NCI-H82 treated with DMSO at 0.1 percent for 48 hours (cell line): ENCODE measurements at regions not wholly inside any gene's neighbourhood (a gene's known extent, or its start where the extent isn't known, plus 50 kb on each side); places are given as distances from the start of the nearest gene placed in this dataset.

ENCODE experiments used
- DNase-seq: peaks from one replicate; lab custom pipeline; 2025; ENCODE audit not compliant: unreplicated experiment; lab: John Stamatoyannopoulos, UW

DNA sequence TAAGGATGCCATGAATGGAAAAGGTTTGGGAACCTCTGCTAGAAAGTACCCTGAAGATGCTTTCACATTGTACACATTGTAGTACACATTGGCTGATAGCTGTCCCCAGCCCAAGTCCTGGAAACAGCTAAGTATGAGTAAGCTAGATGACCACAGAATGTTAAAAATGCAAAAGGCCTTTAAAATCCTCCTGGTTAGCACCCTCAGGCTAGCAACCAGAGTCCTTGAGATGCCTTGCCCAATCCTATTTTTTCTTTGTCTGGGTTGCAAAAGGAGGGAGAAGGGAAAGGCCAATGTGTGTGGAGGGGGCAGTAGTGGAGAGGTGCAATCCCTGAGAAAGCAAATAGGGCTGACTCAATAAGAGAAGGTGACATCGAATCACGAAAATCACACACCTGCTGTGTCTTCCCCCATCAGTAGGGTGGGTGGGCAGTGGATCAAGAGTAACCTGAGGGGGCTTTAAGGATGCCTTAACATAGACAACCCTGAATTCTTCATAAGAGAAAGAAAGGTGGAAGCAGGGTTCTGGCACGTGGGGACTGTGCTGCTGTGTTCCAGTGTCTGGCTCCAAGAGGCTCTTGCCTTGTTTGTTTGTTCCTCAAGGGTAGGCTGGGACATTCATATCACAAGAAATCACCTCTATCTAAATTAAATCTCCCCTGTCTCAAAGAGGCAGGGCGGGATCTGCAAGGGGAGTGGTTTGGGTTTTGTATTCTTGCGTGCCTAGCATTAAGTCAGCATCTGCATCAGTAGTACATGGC, 266.2 kb upstream of the PLXNA2 start:
- DNase-seq = no peak

DNA sequence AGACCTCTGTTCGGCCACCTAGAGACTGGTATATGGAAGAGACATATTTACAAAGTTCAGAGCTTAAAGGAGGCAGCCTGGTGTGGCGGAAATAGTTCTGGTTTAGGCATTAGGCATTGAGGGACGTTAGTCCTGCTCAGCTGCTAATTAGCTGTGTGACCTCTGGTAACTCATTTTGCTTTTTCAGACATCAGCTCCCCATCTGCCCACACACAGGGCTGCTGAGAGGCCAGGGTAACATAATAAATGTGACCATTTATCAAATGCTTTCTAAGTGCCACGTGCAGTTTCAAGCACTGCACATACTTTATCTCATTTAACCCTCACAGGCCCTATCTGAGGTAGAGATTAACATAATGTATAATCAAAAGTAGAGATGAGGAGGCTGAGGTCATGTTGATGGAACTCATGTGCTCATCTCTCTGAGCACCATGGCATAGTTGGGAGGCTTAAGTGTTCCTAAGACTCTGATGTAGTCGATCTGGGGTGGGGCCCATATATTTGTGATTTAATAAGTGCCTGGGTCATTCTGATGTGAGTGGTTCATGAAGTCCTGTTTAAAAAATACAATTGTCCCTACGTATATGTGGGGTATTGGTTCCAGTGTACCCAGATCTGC, 267.2 kb upstream of the PLXNA2 start:
- no peak for DNase-seq

GRCh38 chr1:208513799-208514198, 269.6 kb upstream of the PLXNA2 start:
- no peak for DNase-seq

GRCh38 chr1:208515129-208515528, 270.9 kb upstream of the PLXNA2 start:
- no peak for DNase-seq

DNA sequence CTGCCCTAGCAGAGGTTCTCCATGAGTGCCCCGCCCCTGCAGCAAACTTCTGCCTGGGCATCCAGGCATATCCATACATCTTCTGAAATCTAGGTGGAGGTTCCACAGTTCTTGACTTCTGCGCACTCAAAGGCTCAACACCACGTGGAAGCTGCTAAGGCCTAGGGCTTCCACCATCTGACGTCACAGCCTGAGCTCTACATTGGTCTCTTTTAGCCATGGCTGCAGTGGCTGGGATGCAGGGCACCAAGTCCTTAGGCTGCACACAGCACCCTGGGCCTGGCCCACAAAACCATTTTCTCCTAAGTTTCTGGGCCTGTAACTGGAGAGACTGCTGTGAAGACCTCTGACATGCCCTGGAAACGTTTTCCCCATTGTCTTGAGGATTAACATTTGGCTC, 272.6 kb upstream of the PLXNA2 start:
- no peak for DNase-seq

GRCh38 chr1:208520438-208521099, 276.4 kb upstream of the PLXNA2 start:
- no peak for DNase-seq

DNA sequence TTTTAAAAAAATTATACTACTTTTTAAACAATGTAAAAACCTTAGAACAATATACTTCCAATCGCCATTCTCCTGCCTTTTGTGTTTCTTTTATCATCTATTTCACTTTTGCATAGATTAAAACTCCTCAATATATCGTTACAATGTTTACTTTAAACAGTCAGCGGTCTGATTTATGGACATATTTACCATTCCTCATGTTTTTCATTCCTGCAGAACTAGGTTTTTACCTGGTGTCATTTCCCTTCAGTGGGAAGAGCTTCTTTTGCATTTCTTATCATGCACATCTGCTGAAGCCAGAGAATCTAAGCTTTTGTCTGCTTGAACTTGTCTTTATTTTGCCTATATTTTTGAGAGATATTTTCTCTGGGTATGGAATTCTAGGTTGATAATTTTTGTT, 277.4 kb upstream of the PLXNA2 start:
- no peak for DNase-seq

GRCh38 chr1:208523007-208523406, 278.8 kb upstream of the PLXNA2 start:
- no peak for DNase-seq

DNA sequence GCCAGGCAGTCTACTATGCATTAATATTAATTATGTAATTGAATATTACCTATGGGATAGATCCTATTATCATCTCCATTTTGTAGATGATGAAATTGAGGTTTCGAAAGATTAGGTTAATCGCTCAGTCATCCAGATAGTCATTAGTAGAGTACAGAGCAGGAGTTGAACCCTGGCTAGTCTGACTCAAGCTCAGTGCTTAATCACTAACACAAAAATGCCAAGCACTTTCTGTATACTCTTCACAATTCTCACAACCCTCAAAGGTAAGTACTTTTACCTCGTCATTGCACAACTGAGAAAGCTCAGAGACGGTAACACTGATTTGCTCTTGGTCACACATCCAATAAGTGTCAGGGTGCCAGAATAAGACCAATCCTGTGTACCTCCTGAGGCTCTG, 280.2 kb upstream of the PLXNA2 start:
- DNase-seq = no peak

DNA sequence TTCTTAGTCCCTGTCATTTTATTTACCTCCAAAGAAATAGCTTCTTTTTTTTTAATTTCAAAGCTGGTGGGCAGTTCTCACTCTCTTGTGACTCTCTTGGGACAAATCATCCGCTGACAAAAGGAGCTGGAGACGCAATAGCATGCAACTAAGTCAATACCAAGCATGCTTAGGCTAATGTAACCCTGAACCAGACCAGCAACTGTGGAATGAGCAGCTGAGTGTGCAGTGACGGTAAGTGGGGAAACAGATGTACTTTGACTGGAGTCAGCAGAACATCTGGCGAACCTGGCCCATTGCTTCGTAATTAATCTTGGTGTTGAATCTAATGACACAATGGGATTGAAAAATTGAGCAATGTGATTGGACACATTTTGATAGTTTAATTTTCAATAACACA, 280.7 kb upstream of the PLXNA2 start:
- DNase-seq = no peak

DNA sequence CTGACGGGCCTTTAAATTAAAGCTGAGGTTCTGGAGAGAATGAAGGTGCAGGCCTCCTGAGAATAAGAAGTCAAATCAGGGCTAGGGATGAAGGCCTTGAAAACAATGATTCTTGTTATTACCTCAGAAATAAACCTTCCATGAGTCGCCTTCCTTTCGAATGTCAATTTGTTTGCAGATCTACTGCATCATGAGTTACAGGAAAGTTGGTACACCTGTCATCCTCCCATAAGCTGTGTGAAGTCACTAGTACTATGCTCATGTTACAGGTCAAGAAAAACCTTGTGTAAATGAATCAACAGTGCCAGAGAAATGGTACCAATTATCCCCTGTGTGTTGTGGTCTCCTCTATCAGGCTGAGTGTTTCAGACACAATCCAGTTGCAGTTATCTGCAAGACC, 281.2 kb upstream of the PLXNA2 start:
- no peak for DNase-seq

- no peak for DNase-seq
Measured at GRCh38 chr1:208526613-208527125, 282.5 kb upstream of the PLXNA2 start.

GRCh38 chr1:208527156-208527555, 283.0 kb upstream of the PLXNA2 start:
- DNase-seq = no peak

GRCh38 chr1:208528578-208529240, 284.5 kb upstream of the PLXNA2 start:
- no peak for DNase-seq

- DNase-seq = no peak
Measured at GRCh38 chr1:208531003-208531750, 287.0 kb upstream of the PLXNA2 start.

- no peak for DNase-seq
Measured at GRCh38 chr1:208533746-208534598, 289.8 kb upstream of the PLXNA2 start.

DNA sequence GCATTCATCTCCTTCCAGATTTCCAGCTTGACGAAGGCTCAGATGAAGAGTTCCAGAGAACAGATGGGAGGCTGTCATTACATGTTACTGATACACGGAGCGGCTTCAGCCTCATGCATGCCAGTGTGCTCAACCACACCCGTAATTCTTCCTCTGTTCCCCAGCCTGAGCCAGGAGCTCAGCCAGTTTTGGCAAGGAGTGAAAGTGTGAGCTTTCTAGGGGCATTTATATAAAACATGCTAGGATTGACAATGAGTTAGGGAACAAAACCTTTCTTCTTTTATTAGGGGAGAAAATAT, 290.4 kb upstream of the PLXNA2 start:
- DNase-seq = peak; percentile 70

- no peak for DNase-seq
Measured at GRCh38 chr1:208534979-208535378, 290.8 kb upstream of the PLXNA2 start.

DNA sequence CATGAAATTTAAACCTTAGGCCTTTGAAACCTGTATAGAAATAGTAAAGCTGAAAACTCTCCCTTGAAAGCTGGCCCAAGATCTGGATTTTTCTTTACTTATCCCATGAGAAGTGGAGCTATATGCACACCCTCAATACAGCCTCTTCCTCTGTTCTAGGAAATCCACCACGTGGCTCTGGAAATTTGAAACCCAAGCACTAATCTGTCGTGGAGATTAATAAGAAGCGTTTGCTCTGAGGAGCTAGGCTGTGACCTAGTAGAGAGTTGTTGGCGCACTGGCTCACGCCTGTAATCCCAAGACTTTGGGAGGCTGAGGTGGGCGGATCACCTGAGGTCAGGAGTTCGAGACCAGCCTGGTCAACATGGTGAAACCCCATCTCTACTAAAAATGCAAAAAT, 291.3 kb upstream of the PLXNA2 start:
- DNase-seq = peak; percentile 91

DNA sequence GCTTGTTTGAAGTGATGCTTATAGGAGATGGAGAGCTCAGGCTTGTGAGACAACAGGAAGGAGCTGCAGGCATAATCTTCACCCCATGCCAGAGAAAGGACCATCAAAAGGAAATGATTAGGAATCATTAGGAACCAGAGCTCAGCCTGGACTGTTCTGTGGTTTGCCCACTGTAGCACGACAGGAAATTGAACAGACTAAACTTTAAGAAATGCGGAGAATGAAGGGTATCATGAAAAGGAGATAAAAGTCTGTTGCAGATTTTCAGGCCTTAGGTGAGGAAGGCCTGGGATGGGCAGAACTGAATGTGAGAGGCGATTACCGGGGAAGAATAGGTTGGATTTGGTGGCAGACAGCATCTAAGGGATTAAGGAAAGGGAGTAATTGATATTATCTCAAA, 292.0 kb upstream of the PLXNA2 start:
- DNase-seq = peak; percentile 56
